Chondrocyte (in vitro differentiated cells): ENCODE measurements at regions not wholly inside any gene's neighbourhood (a gene's known extent, or its start where the extent isn't known, plus 50 kb on each side); places are given as distances from the start of the nearest gene placed in this dataset.

ENCODE experiments used
- DNase-seq: peaks from one replicate; pipeline ENCODE4 v3.0.0; 2021; ENCODE audit warnings: mixed read lengths, low spot score
- H3K27ac Mint-ChIP-seq: one replicate; pipeline ENCODE4 v1.8.0; 2021; ENCODE audit warnings: mild to moderate bottlenecking, moderate library complexity, mixed read lengths; ENCODE audit not compliant: unreplicated experiment
- H3K27me3 Mint-ChIP-seq: 2 replicates; pipeline ENCODE4 v1.8.0; 2021; ENCODE audit warnings: low read depth, mixed read lengths
- H3K36me3 Mint-ChIP-seq: 2 replicates; pipeline ENCODE4 v1.8.0; 2021; ENCODE audit warnings: low read depth, mixed read lengths
- H3K4me1 Mint-ChIP-seq: 2 replicates; pipeline ENCODE4 v1.8.0; 2021; ENCODE audit warnings: low read depth, mild to moderate bottlenecking, mixed read lengths
- H3K4me3 Mint-ChIP-seq: one replicate; pipeline ENCODE4 v1.8.0; 2021; ENCODE audit warnings: mild to moderate bottlenecking, moderate library complexity, mixed read lengths; ENCODE audit not compliant: unreplicated experiment
- H3K9me3 Mint-ChIP-seq: 2 replicates; pipeline ENCODE4 v1.8.0; 2021; ENCODE audit warnings: low read depth, mixed read lengths
- CTCF ChIP-seq: fragments of 200-600 bp; sonication (generic); IDR thresholded peaks from 2 replicates; pipeline ENCODE4 v1.5.0; 2021; ENCODE audit warnings: antibody characterized with exemption, mild to moderate bottlenecking, moderate library complexity

- Mint-ChIP-seq H3K27me3 (no peaks in the 10 kb centered on the region), H3K9me3 (no peaks in the 10 kb centered on the region), H3K27ac (peak overlapping the region; percentile 89), H3K36me3 (no peaks in the 10 kb centered on the region), H3K4me3 (no peak overlapping the region), H3K4me1 (peaks cover 29% of the 10 kb centered on the region)
- TF ChIP-seq CTCF: no peak
- DNase-seq: no peak
These were observed 203.1 kb upstream of the AUTS2 start for GRCh38 chr7:69395061-69395714.

- Mint-ChIP-seq H3K4me3 (no peak overlapping the region), H3K27ac (peak overlapping the region; percentile 76), H3K27me3 (no peaks in the 10 kb centered on the region), H3K4me1 (peaks cover 29% of the 10 kb centered on the region), H3K9me3 (no peaks in the 10 kb centered on the region), H3K36me3 (no peaks in the 10 kb centered on the region)
- no peak for TF ChIP-seq CTCF
- DNase-seq: no peak
These were observed 199.3 kb upstream of the AUTS2 start for GRCh38 chr7:69398986-69399385.

GRCh38 chr7:69399401-69399800 is 198.9 kb upstream of the AUTS2 start:
- H3K27ac Mint-ChIP-seq: peak overlapping the region; percentile 76

GRCh38 chr7:69402696-69403095 is 195.6 kb upstream of the AUTS2 start:
- peaks cover 9% of the 10 kb centered on the region for H3K4me1 Mint-ChIP-seq
- TF ChIP-seq CTCF: no peak
- no peaks in the 10 kb centered on the region for H3K27me3 Mint-ChIP-seq
- H3K27ac Mint-ChIP-seq: no peak overlapping the region
- H3K36me3 Mint-ChIP-seq: peaks cover 2% of the 10 kb centered on the region
- no peak for DNase-seq
- H3K9me3 Mint-ChIP-seq: no peaks in the 10 kb centered on the region
- no peak overlapping the region for H3K4me3 Mint-ChIP-seq

More at GRCh38 chr7:69399401-69399800, 198.9 kb upstream of the AUTS2 start:
- no peak for DNase-seq
- Mint-ChIP-seq H3K36me3 (no peaks in the 10 kb centered on the region), H3K27me3 (no peaks in the 10 kb centered on the region), H3K9me3 (no peaks in the 10 kb centered on the region), H3K4me3 (no peak overlapping the region), H3K4me1 (peaks cover 26% of the 10 kb centered on the region)
- TF ChIP-seq CTCF: no peak

GRCh38 chr7:69403169-69403568 is 195.1 kb upstream of the AUTS2 start:
- Mint-ChIP-seq H3K27me3 (no peaks in the 10 kb centered on the region), H3K36me3 (peaks cover 2% of the 10 kb centered on the region), H3K4me3 (no peak overlapping the region), H3K9me3 (no peaks in the 10 kb centered on the region), H3K4me1 (peaks cover 9% of the 10 kb centered on the region), H3K27ac (no peak overlapping the region)
- DNase-seq: no peak
- peak; percentile 65 for TF ChIP-seq CTCF
